GM06990 (cell line): ENCODE measurements at regions not wholly inside any gene's neighbourhood (a gene's known extent, or its start where the extent isn't known, plus 50 kb on each side); places are given as distances from the start of the nearest gene placed in this dataset.
"Not testable (repeated sequence)": the region's sequence is repeated elsewhere in the genome, so short reads cannot be mapped to it uniquely, and the experiment has no call there.

Experiments used
- DNase-seq: peaks from one replicate; pipeline ENCODE4 v3.0.0-alpha.2; 2011; ENCODE audit not compliant: insufficient read length; ENCODE audit errors: extremely low read depth
- H3K27me3 ChIP-seq: replicated peaks from 2 replicates; pipeline ENCODE4 v1.6.0; 2011; ENCODE audit warnings: low read length; ENCODE audit not compliant: control insufficient read depth, insufficient read depth
- H3K36me3 ChIP-seq: 2 replicates; pipeline ENCODE4 v1.5.1; 2011; ENCODE audit warnings: low read length; ENCODE audit not compliant: control insufficient read depth, insufficient read depth
- H3K4me3 ChIP-seq: replicated peaks from 2 replicates; pipeline ENCODE4 v1.5.1; 2011; ENCODE audit warnings: low read depth, mild to moderate bottlenecking, control low read depth, low read length
- TF ChIP-seq, protein P1 (sequence below): IDR thresholded peaks from 2 replicates; pipeline ENCODE4 v1.5.1; 2011; ENCODE audit warnings: low read length, control low read depth, mild to moderate bottlenecking, inconsistent platforms; ENCODE audit not compliant: insufficient read depth, poor library complexity, severe bottlenecking

DNA sequence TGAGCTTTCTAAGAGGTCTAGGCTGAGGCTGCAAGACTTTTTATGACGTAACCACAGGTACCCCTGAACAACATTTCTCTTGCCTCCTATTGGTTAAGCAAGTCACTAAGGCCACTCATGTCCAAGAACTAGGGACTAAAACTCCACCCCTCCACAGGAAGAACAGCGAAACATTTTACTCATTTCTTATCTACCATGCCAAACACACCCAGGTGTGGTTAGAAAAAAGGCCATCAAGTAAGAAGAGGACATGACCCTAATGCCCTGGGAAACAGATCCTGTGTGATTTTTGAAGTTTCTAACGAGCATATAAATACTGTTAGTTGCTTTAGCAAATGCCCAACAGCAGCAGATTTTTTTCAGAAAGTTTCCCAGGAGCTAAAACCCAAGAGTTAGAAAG is 282.4 kb upstream of the DYNLRB2 start:
- DNase-seq, result no peak
- no peaks in the 10 kb centered on the region for H3K36me3 ChIP-seq
- no peak overlapping the region for H3K4me3 ChIP-seq
- no peaks in the 10 kb centered on the region for H3K27me3 ChIP-seq
- TF ChIP-seq, protein P1, sequence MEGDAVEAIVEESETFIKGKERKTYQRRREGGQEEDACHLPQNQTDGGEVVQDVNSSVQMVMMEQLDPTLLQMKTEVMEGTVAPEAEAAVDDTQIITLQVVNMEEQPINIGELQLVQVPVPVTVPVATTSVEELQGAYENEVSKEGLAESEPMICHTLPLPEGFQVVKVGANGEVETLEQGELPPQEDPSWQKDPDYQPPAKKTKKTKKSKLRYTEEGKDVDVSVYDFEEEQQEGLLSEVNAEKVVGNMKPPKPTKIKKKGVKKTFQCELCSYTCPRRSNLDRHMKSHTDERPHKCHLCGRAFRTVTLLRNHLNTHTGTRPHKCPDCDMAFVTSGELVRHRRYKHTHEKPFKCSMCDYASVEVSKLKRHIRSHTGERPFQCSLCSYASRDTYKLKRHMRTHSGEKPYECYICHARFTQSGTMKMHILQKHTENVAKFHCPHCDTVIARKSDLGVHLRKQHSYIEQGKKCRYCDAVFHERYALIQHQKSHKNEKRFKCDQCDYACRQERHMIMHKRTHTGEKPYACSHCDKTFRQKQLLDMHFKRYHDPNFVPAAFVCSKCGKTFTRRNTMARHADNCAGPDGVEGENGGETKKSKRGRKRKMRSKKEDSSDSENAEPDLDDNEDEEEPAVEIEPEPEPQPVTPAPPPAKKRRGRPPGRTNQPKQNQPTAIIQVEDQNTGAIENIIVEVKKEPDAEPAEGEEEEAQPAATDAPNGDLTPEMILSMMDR, result no peak

DNA sequence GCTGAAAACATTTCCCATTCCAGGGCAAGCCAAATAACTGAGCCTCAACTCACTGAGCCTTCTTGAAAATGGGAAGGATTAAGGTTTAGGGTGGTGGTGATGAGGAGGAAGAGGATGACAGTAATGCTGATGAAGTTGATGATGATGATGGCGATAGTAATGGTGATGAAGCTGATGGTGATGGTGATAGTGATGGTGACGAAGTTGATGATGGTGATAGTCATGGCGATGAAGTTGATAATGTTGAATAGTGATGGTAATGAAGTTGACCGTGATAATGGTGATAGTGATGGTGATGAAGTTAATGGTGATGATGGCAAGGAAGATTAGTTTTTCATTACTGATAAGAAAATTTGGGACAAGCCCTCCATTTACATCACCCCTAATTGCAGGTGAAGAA is 285.8 kb upstream of the DYNLRB2 start:
- Histone ChIP-seq H3K27me3 (no peaks in the 10 kb centered on the region; the same call in 1 of the 2 replicates), H3K4me3 (no peak overlapping the region), H3K36me3 (no peaks in the 10 kb centered on the region)
- no peak for DNase-seq
- TF ChIP-seq, protein P1, result no peak

DNA sequence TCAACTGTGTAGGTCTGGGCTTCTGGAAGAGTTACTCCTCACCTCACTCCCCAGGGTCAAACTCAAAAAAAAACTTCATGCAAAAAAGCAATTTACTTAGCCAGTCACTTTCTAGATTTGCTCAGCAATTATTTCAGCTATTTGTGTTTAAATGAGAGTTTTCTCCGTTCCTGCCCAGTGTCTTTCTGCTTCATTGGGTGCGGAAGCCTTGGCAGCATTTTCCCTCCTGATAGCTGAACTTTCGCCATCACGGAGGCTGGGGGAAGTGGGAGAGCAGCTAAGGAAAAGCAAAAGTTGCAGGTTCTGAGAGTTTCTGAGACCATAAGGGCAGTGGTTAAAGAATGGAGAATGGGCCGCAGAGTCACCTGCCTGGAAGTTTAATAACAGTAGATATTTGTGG is 287.1 kb upstream of the DYNLRB2 start:
- Histone ChIP-seq H3K4me3 (no peak overlapping the region), H3K36me3 (no peaks in the 10 kb centered on the region), H3K27me3 (no peaks in the 10 kb centered on the region; the same call in 1 of the 2 replicates)
- no peak for DNase-seq
- TF ChIP-seq, protein P1, result no peak

DNA sequence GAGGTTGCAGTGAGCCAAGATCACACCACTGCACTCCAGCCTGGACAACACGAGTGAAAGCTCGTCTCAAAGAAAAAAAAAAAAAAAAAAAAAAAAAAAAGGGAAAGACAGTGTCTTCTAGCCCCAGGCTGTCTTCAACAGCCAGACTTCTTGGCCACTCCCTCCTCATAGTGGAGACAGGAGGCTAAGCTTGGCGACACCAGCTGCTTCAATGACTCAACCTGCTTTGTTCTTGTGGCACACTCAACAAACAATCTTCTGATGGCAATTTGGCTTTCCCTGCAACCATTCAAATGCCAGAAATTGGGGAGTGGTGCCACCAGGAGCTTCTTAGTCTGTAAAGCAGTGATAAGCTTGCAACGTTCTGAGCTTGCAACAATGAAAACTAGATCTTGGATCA is 290.4 kb upstream of the DYNLRB2 start:
- TF ChIP-seq, protein P1, result no peak
- no peak for DNase-seq
- H3K36me3 ChIP-seq, result no peaks in the 10 kb centered on the region
- H3K4me3 ChIP-seq, result no peak overlapping the region
- H3K27me3 ChIP-seq, result no peaks in the 10 kb centered on the region; the same call in 1 of the 2 replicates

DNA sequence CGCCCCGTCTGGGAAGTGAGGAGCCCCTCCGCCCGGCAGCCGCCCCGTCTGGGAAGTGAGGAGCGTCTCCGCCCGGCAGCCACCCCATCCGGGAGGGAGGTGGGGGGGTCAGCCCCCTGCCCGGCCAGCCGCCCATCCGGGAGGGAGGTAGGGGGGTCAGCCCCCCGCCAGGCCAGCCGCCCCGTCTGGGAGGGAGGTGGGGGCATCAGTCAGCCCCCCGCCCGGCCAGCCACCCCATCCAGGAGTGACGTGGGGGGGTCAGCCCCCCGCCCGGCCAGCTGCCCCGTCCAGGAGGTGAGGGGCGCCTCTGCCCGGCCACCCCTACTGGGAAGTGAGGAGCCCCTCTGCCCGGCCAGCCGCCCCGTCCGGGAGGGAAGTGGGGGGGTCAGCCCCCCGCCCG is 297.5 kb upstream of the DYNLRB2 start:
- not testable (repeated sequence) for H3K27me3 ChIP-seq, H3K36me3 ChIP-seq, DNase-seq, H3K4me3 ChIP-seq

DNA sequence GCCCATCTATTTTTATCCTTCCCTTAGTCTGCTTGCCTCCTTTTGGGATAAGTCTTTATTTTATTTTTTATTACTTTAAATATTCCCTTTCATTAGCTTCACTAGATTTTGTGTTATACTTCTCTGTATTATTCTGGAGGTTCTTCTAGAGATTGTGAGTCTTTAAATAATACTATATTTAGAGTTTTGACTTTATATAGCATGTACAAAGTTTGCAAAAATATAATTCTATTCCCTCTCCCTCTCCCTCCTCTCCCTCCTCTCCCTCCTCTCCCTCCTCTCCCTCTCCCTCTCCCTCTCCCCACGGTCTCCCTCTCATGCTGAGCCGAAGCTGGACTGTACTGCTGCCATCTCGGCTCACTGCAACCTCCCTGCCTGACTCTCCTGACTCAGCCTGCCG is 298.5 kb upstream of the DYNLRB2 start:
- not testable (repeated sequence) for H3K36me3 ChIP-seq, H3K4me3 ChIP-seq, DNase-seq, H3K27me3 ChIP-seq

DNA sequence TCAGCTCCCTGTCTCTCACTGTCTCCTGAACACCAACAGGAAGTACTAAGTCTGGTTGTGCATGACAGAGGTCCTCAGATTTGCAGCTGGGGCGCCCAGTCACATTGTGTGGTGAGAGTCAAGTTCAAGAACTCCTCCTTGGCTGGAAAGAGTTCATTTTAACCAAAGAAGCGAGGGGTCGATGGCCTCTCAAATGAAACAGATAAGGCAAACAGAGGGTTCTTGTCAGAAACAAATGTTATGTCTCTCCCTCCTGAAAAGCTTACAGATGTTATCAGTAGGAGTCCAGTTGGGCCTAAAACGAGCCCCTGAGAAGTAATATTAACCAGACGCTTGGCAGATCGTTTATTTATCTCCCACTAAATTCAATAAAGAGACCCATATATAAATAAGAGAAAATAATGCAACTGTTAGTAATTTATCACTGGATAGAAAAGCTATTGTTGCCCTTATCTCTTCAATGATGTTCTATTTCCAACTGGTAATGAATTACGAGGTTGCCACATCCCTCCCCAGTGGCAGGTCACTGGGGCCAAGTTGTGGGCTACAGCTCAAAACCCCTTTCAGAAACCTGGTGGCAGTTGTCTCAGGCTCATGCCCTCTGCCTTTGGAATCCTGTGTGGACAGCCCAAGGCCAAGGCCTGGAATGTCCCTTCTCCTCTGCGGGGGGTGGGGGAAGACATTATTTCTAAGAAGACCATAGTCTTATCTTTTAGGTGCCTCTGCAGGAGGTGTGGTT is 307.5 kb upstream of the DYNLRB2 start:
- H3K4me3 ChIP-seq, result no peak overlapping the region
- TF ChIP-seq, protein P1, result no peak
- H3K36me3 ChIP-seq, result no peaks in the 10 kb centered on the region
- no peak for DNase-seq
- H3K27me3 ChIP-seq, result no peaks in the 10 kb centered on the region
